ENCODE measurements at regions not wholly inside any gene's neighbourhood (a gene's known extent, or its start where the extent isn't known, plus 50 kb on each side); places are given as distances from the start of the nearest gene placed in this dataset.

- Mint-ChIP-seq H3K27me3 (no peaks in the 10 kb centered on the region), H3K4me3 (no peak overlapping the region), H3K4me1 (ENCODE audit: low read depth) (no peaks in the 10 kb centered on the region), H3K27ac (no peak overlapping the region), H3K36me3 (ENCODE audit: low read depth) (no peaks in the 10 kb centered on the region), H3K9me3 (peaks cover 10% of the 10 kb centered on the region)
Measured at GRCh38 chr14:85038526-85039352, 491.2 kb upstream of the FLRT2 start.

- Mint-ChIP-seq H3K27me3 (no peaks in the 10 kb centered on the region), H3K27ac (no peak overlapping the region), H3K9me3 (peaks cover 10% of the 10 kb centered on the region), H3K4me1 (ENCODE audit: low read depth) (no peaks in the 10 kb centered on the region), H3K36me3 (ENCODE audit: low read depth) (no peaks in the 10 kb centered on the region), H3K4me3 (no peak overlapping the region)
Measured at GRCh38 chr14:85039353-85039626, 490.7 kb upstream of the FLRT2 start.

- Mint-ChIP-seq H3K4me1 (ENCODE audit: low read depth) (no peaks in the 10 kb centered on the region), H3K36me3 (ENCODE audit: low read depth) (no peaks in the 10 kb centered on the region), H3K4me3 (no peak overlapping the region), H3K27me3 (no peaks in the 10 kb centered on the region), H3K9me3 (peaks cover 10% of the 10 kb centered on the region), H3K27ac (no peak overlapping the region)
Measured at GRCh38 chr14:85040046-85040685, 489.8 kb upstream of the FLRT2 start.

DNA sequence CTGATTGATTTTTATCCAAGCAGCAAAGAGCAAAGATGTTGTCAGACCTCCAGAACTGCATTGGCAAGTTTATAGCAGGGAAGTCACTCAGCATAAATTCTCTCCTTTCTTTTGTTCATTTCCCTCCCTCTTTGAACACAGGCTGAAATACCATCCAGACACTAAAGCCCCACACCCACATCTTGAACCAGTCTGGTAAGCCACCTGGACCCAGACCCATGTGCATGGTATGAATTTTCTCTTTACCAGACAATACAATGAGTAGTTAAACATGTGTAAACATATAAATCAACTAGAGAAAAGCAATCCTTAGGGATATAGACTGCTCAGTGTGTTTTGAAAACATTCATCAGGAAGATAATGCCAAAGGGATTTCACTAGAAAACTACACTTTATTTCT is 488.3 kb upstream of the FLRT2 start:
- no peaks in the 10 kb centered on the region for H3K36me3 Mint-ChIP-seq (ENCODE audit: low read depth)
- H3K9me3 Mint-ChIP-seq, result peaks cover 10% of the 10 kb centered on the region
- no peak overlapping the region for H3K27ac Mint-ChIP-seq
- H3K27me3 Mint-ChIP-seq, result no peaks in the 10 kb centered on the region
- H3K4me3 Mint-ChIP-seq, result no peak overlapping the region
- no peaks in the 10 kb centered on the region for H3K4me1 Mint-ChIP-seq (ENCODE audit: low read depth)

DNA sequence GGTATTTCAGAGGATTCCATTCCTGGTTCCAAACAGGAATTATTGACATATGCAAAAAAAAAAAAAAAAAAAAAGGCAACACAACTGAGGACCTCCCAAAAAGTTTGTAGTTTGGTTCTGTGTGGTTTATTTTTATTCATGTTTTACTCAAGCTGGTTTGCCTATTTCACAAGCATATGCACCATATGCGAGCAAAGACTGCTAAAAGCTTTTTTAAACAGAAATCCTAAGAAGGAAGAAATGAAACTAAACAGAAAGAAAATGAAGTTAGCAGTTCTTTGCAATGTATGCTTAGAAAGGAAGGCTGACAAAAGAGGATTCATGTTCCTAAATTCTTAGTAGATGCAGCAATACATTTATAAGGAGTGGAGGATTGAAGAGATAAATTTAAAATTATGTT is 487.6 kb upstream of the FLRT2 start:
- Mint-ChIP-seq H3K27me3 (no peaks in the 10 kb centered on the region), H3K36me3 (ENCODE audit: low read depth) (no peaks in the 10 kb centered on the region), H3K4me3 (no peak overlapping the region), H3K27ac (no peak overlapping the region), H3K9me3 (peaks cover 11% of the 10 kb centered on the region), H3K4me1 (ENCODE audit: low read depth) (no peaks in the 10 kb centered on the region)

DNA sequence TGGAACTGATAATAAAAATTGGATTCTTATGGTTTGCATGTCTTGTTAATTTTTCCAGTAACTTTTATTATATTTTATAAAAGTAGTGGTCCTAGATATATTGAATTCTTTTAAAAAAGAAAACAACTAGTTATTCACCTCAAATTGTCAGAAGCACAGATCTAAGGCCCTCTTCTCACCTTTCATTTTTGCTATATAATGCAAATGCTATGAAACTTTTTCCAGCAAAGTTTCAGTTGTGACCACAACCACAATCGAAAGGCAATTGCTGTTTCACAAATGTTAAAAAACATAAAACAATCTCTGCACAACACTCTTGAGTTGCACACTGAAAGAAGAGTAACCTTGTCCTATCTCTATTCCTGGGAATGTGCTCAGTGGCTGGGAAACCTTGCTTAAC is 479.8 kb upstream of the FLRT2 start:
- Mint-ChIP-seq H3K27me3 (no peaks in the 10 kb centered on the region), H3K4me1 (ENCODE audit: low read depth) (no peaks in the 10 kb centered on the region), H3K27ac (no peak overlapping the region), H3K9me3 (peaks cover 13% of the 10 kb centered on the region), H3K4me3 (no peak overlapping the region), H3K36me3 (ENCODE audit: low read depth) (no peaks in the 10 kb centered on the region)

DNA sequence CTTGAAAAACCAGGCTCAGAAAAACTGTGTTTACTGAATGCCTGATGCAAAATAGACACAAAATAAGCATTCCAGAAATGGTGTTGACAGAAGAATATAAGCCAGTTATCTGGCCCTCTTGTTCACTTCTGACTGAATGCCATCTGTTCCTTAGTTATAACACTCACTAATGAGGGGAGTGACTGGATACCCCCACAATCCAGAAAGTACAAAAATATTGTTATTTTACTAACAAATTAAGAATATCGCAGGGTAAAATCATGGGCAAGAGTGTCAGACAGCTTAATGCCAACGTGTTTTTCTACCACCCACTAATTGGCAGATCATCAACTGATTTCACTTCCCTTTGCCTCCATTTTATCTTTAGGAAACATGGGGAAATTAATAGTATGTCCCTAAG is 477.3 kb upstream of the FLRT2 start:
- Mint-ChIP-seq H3K36me3 (ENCODE audit: low read depth) (no peaks in the 10 kb centered on the region), H3K4me1 (ENCODE audit: low read depth) (no peaks in the 10 kb centered on the region), H3K9me3 (peaks cover 12% of the 10 kb centered on the region), H3K27ac (no peak overlapping the region), H3K4me3 (no peak overlapping the region), H3K27me3 (no peaks in the 10 kb centered on the region)

DNA sequence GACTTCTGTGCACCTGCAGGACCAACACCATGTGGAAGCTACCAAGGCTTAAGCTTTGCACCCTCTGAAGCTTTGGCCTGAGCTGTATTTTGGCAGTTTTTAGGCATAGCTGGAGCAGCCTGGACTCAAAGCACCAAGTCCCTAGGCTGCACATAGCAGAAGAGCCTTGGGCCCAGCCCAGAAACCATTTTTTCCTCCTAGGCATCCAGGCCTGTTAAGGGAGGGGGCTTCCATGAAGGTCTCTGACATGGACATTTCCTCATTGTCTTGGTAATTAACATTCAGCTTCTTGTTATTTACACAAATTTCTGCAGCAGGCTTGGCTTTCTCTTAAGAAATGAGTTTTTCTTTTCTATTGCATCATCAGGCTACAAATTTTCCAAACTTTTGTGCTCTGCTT is 475.8 kb upstream of the FLRT2 start:
- Mint-ChIP-seq H3K27me3 (no peaks in the 10 kb centered on the region), H3K27ac (no peak overlapping the region), H3K4me3 (no peak overlapping the region), H3K9me3 (peaks cover 12% of the 10 kb centered on the region), H3K36me3 (ENCODE audit: low read depth) (no peaks in the 10 kb centered on the region), H3K4me1 (ENCODE audit: low read depth) (no peaks in the 10 kb centered on the region)

DNA sequence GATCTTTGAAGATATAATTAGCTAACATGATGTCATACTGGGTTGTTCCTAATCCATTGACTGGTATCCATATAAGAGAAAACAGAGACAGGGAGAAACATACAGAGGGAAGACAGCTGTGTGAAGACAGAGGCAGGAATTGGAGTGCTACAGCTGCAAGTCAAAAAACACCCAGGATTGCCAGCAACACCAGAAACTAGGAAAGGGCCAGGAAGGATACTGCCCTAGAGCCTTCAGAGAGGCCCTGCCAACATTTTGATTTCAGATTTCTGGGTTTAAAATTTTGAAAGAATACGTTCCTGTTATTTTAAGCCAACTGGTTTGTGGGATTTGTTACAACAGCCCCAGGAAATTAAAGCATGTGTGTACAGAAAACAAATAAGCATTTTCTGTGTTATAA is 473.7 kb upstream of the FLRT2 start:
- Mint-ChIP-seq H3K27me3 (no peaks in the 10 kb centered on the region), H3K9me3 (peaks cover 12% of the 10 kb centered on the region), H3K36me3 (ENCODE audit: low read depth) (no peaks in the 10 kb centered on the region), H3K4me3 (no peak overlapping the region), H3K4me1 (ENCODE audit: low read depth) (no peaks in the 10 kb centered on the region), H3K27ac (no peak overlapping the region)

DNA sequence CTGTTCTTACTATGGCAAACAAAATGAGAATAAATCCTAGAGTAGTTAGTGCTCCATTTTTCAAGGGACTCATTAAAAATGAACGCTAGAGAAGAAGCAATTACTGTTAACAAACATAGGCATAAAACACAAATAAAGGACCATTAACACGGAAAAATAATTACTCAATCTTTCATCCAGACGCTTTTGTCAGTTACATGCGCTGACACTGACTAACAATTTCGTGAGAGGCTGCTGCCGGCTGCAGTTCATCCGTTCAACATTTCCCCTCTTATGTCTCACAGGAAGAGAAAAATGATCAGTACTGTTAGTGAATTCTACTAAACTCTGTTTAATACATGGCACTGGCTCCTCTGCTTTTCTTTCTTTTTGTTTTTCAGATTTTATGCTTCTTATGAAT is 472.7 kb upstream of the FLRT2 start:
- H3K27ac Mint-ChIP-seq, result no peak overlapping the region
- H3K9me3 Mint-ChIP-seq, result peaks cover 16% of the 10 kb centered on the region
- no peaks in the 10 kb centered on the region for H3K4me1 Mint-ChIP-seq (ENCODE audit: low read depth)
- H3K27me3 Mint-ChIP-seq, result no peaks in the 10 kb centered on the region
- H3K36me3 Mint-ChIP-seq (ENCODE audit: low read depth), result no peaks in the 10 kb centered on the region
- H3K4me3 Mint-ChIP-seq, result no peak overlapping the region

GRCh38 chr14:85058150-85058549 is 471.8 kb upstream of the FLRT2 start:
- H3K27ac Mint-ChIP-seq, result no peak overlapping the region
- no peak overlapping the region for H3K4me3 Mint-ChIP-seq
- peaks cover 16% of the 10 kb centered on the region for H3K9me3 Mint-ChIP-seq
- H3K36me3 Mint-ChIP-seq (ENCODE audit: low read depth), result no peaks in the 10 kb centered on the region
- H3K4me1 Mint-ChIP-seq (ENCODE audit: low read depth), result no peaks in the 10 kb centered on the region
- no peaks in the 10 kb centered on the region for H3K27me3 Mint-ChIP-seq

GRCh38 chr14:85060121-85060520 is 469.8 kb upstream of the FLRT2 start:
- H3K27me3 Mint-ChIP-seq, result no peaks in the 10 kb centered on the region
- H3K9me3 Mint-ChIP-seq, result peaks cover 13% of the 10 kb centered on the region
- no peaks in the 10 kb centered on the region for H3K4me1 Mint-ChIP-seq (ENCODE audit: low read depth)
- H3K36me3 Mint-ChIP-seq (ENCODE audit: low read depth), result no peaks in the 10 kb centered on the region
- H3K4me3 Mint-ChIP-seq, result no peak overlapping the region
- no peak overlapping the region for H3K27ac Mint-ChIP-seq

DNA sequence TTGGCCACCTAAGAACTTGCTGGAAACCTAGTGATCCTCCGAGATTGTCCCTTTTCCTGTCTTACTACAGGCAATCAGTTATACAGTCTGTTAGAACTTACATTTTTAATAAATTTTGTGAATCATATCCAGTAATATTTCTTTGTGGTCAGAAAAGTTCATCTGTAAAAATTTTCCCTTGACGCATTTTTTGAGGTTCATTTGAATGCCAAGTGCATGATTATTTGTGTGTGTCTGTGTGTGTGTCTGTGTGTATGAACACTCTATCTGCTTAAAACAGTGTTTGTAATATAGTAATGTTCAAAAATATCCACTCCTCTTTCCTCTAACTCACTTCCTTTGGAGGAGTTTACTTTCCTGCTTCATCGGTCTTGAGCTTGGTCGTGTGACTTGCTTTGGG is 468.7 kb upstream of the FLRT2 start:
- H3K4me1 Mint-ChIP-seq (ENCODE audit: low read depth), result no peaks in the 10 kb centered on the region
- no peak overlapping the region for H3K27ac Mint-ChIP-seq
- peaks cover 10% of the 10 kb centered on the region for H3K9me3 Mint-ChIP-seq
- no peak overlapping the region for H3K4me3 Mint-ChIP-seq
- H3K27me3 Mint-ChIP-seq, result no peaks in the 10 kb centered on the region
- no peaks in the 10 kb centered on the region for H3K36me3 Mint-ChIP-seq (ENCODE audit: low read depth)

DNA sequence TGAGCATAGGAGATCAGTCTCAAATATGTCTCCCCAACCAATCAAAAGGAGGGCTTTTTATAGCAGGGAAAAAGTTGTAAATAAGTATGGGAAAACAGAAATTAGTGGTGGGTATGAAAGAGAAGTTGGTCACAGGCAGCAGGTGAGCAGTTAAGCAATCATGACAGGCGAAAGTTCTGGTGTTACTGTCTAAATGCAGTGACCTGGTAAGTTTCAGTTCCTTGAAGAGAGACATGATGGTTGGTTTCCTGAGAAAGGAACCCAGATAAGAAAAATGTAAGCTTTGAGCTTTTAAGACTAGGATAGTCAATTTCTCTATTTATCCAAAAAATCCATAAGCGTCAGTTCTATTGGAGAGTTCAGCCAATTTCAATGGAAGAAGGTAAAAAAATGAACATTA is 466.2 kb upstream of the FLRT2 start:
- H3K9me3 Mint-ChIP-seq, result peaks cover 9% of the 10 kb centered on the region
- no peaks in the 10 kb centered on the region for H3K4me1 Mint-ChIP-seq (ENCODE audit: low read depth)
- no peak overlapping the region for H3K27ac Mint-ChIP-seq
- no peaks in the 10 kb centered on the region for H3K27me3 Mint-ChIP-seq
- H3K4me3 Mint-ChIP-seq, result no peak overlapping the region
- H3K36me3 Mint-ChIP-seq (ENCODE audit: low read depth), result no peaks in the 10 kb centered on the region

DNA sequence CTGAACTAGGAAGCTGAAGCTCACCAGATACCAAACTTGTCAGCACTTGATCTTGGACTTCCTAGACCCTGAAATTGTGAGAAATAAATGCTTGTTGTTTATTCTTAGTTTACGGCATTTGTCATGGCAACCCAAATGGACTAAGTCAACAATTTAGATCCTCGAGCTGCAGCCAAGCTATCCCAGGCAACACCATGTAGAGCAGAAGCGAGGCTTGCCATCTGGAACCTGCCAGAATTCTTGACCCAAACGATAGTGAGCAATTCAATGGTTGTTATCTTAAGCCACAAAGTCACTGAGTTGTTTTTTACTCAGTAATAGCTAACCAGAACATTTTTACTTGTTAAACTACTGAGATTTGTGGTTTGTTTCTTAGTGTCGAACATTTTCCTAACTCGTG is 458.5 kb upstream of the FLRT2 start:
- no peaks in the 10 kb centered on the region for H3K4me1 Mint-ChIP-seq (ENCODE audit: low read depth)
- H3K27me3 Mint-ChIP-seq, result no peaks in the 10 kb centered on the region
- no peak overlapping the region for H3K27ac Mint-ChIP-seq
- peaks cover 13% of the 10 kb centered on the region for H3K9me3 Mint-ChIP-seq
- no peak overlapping the region for H3K4me3 Mint-ChIP-seq
- H3K36me3 Mint-ChIP-seq (ENCODE audit: low read depth), result no peaks in the 10 kb centered on the region

GRCh38 chr14:85074955-85075354 is 455.0 kb upstream of the FLRT2 start:
- H3K4me3 Mint-ChIP-seq, result no peak overlapping the region
- no peaks in the 10 kb centered on the region for H3K36me3 Mint-ChIP-seq (ENCODE audit: low read depth)
- H3K27me3 Mint-ChIP-seq, result no peaks in the 10 kb centered on the region

More at GRCh38 chr14:85074955-85075354, 455.0 kb upstream of the FLRT2 start:
- Mint-ChIP-seq H3K9me3 (peaks cover 14% of the 10 kb centered on the region), H3K27ac (no peak overlapping the region), H3K4me1 (ENCODE audit: low read depth) (no peaks in the 10 kb centered on the region)

Measured in stimulated activated naive CD8-positive, alpha-beta T cell treated with anti-CD3 and anti-CD28 coated beads, Interleukin-15, Interleukin-2, amounts not matched to agents 100 ng/mL and 50 ng/mL, for 24 hours (primary cell).